ENCODE measurements at regions not wholly inside any gene's neighbourhood (a gene's known extent, or its start where the extent isn't known, plus 50 kb on each side); places are given as distances from the start of the nearest gene placed in this dataset.

GRCh38 chrX:116881961-116882360 is 419.2 kb upstream of the CT83 start:
- TF ChIP-seq CTCF (IDR thresholded peaks at IDR 0.05) (no peak), EP300 (IDR thresholded peaks at IDR 0.05) (no peak)

Measured in stomach (tissue), 4 donors.